GM18873 (cell line): ENCODE measurements at regions not wholly inside any gene's neighbourhood (a gene's known extent, or its start where the extent isn't known, plus 50 kb on each side); places are given as distances from the start of the nearest gene placed in this dataset.

Experiments
- ATAC-seq: cut with Tn5 transposase; IDR thresholded peaks from one replicate; pipeline ENCODE4 v1.9.1; 2021; ENCODE audit warnings: mild to moderate bottlenecking, moderate library complexity, moderate number of reproducible peaks; ENCODE audit not compliant: unreplicated experiment, low FRiP score

GRCh38 chr2:220628252-220628651, 943.9 kb downstream of the EPHA4 start:
- ATAC-seq, result no peak

GRCh38 chr2:220641137-220641536, 931.0 kb downstream of the EPHA4 start:
- ATAC-seq, result no peak

DNA sequence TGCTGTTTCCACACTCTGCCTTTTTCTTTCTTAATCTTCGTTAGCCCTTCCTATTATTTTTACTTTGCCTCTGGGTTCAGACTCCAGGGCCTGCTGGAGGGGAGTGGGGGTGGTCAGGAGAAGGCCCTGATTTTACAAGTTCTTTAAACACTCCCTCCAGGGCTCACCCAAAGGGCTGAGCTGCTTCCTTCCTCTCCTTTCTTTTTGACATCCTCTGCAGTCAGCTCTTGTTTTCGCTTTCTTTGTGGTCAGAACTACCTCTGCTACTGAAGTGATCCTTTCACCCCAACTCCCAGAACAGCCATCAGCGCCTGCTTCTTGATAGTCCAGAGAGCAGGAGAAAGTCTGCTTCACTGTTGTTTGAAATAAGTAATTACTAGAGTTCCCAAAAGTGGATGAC, 925.7 kb downstream of the EPHA4 start:
- no peak for ATAC-seq

GRCh38 chr2:220648628-220649027, 923.5 kb downstream of the EPHA4 start:
- ATAC-seq, result no peak

DNA sequence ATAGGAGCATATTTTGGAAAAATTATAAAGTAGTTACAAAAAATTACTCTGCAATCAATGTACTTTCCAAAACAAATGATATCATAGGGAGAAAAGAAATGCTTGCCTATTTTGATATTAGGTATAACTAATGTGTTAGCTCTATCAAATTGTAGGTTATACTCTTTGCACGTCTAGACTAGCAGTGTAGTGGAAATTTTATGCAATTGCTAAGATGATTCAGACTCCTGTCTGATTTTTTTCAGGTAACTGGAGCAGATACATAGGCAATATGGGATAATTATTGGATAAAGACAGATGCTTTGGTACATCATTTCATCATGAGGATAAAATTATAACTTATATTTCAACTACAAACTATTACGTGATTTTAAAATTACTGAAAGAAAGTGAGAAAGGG, 918.3 kb downstream of the EPHA4 start:
- ATAC-seq, result no peak

DNA sequence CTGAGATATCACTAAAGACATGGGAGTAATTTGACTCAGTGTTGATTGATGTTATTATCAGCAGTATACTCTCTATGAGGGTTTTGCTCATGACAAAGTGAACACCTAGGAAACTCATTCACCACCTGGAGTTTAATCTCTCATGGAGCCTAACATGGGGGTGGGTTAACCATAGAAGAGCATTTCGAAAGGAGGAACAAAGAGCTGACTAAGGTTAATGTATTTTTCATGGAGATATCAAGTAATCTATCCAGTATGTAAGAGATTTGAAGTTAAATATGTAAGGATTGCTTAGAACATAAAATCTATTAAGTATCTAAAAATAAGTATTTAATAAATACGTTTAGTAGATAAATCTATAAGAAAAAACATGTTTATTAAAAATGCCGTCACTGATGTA, 917.8 kb downstream of the EPHA4 start:
- no peak for ATAC-seq

DNA sequence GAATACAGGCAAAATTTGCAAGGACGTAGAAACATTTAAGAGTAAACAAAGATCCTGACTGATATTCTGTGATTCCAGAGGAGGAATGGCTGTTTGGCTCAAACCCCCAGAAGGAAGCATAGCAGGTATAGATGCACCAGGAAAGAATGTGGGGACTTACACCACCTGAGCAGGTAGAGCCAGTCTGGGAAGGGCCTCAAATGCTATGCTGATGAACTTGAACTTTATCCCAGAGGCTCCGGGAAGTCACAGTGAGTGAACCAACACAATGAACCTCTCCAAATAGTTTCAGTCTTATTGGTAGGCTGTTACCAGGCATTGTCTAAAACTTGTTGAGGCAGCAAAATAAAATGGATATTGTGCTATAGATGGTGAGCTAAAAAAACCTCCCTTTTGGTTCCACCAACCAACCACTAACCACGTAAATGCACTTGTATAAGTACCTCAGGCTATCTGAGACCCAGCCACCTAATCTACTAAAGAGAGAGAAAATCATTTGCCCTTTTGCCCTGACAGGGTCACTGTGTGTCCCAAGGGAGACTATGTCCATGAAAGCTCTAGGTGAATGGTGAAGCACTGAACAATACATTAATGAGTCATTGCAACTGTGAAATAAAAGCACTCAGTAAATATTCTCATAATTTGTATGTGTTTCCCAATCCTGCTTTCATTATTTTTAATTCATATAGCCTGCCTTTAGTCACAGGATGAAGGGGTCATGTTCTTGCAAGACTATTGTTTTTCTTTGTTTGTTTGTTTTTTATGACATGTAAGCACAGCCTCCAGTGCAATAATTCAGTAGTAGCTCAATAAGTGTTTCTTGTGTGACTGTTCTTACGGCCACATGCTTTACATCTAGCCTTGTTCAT, 911.6 kb downstream of the EPHA4 start:
- ATAC-seq, result no peak

DNA sequence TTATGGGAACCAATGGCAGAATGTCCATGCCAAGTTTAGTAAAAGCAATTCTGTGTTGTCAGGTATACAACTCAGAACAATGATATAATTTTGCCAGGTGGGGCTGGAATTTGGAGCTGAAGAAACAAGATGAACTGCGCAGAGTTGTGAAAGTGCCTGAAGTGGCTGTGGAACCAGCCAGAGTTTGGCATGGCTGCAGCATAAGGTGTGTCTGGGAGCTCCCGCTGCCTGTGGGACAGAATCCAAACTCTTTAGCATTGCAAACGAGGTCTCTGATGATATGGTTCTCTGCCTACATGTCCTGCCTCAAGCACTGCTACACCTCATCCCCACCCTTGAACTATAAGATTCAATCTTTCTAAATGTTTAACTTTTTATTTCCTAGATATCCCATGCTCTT, 909.7 kb downstream of the EPHA4 start:
- no peak for ATAC-seq

GRCh38 chr2:220663065-220663464, 909.0 kb downstream of the EPHA4 start:
- ATAC-seq, result no peak

DNA sequence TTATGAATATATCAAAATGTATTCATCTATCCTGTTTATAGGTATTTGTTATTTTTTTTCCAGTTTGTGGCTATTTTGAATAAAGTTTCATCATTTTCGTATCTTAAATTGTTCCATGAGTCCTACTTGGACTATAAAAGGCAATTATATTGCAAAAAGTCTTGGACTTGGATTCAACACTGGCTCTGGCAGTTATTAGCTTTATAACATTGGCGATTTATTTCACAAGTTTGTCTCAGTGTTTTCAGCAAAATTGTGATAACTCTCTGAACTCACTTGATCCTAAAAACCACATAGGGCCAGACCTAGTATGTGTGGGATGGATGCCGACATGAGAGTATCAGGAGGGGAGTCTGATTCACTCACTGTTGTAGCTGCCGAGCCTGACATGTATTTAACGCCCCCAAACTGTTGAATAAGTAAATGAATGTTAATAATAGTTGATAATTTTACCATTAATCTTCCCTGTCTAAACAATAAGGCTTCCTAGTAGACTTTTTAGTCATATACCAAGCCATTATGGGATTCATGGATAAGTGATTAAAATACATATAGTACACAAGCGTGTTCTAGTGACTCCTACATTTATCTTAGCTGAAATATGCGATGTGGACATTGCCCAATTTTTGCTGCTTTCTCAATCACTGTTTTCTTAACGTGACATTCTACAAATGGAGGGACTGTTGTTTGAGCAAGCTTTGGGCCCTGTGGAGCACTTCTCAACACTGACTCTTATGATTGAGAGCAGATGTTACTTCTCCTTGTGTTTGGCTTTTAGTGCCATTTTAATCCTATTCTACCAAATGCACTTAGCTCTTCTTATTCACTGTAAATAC, 907.6 kb downstream of the EPHA4 start:
- no peak for ATAC-seq

DNA sequence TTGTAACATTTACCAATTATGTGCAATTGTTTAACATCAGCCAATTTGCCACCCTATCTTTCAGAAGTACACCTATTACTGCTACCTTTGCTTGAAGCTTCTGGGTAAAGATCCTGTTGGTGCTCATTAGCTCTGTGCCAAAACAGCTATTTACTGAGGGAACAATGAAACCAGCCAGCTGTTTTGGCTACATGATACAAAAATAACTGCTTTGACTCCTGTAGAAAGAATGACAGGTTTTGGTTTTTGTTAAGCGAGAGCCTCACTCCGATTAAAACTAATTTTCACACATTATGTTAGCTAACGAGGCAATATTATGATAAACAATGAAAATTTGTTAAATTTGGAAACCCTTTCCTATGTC, 907.0 kb downstream of the EPHA4 start:
- no peak for ATAC-seq

GRCh38 chr2:220669324-220669723, 902.8 kb downstream of the EPHA4 start:
- no peak for ATAC-seq

DNA sequence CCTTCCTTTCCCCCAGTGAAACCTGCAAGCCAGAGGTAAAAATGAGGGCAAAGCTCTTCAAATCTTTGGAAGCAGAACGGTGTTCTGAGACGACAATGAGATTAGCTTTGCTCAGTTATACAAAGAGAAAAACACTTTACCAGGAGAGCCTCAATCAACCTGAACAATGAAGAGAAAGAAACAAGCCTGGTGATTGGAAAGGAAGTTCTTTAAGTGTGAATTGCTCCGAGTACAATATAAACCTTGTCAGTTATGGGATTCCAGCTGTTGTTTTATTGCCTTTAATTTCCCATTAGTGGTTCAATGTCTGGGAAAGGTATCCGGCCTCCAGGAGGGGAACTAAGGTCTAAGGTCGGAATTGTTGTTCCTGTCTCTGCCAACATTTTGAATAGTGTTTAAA, 901.6 kb downstream of the EPHA4 start:
- no peak for ATAC-seq

DNA sequence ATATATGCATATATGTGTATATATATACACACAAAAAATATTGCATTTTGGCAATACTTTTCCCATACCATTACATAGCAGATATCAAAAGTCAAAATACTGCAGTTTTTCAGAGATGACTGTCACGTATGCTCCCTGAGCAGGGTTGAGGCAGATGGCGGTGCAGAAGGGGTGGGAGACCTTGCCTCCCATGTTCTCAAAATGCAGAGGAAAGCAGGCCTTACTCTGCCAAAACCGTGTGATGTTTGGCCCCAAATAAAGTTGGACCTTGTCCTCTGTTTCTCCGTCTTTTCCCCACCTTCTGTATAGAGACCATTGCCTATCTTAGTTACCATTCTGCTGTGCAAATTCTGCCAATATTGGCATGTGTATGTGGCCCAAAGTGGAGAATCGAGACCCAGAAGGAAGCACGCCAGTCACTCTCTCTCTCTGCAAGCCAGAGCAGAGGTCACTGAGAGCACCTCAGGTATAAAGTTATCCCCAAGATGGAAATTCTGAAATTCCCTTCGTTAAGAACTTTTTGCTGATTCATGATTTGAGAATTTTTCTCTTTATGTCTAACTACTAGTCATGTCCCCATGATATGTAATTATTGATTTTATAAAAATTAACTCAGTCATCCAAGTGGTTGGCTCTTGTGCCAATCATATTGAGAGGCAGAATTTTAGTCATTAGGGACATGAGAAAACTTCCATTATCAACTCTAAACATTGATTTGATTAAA, 898.8 kb downstream of the EPHA4 start:
- ATAC-seq, result no peak

- ATAC-seq, result no peak
These were observed 898.1 kb downstream of the EPHA4 start for GRCh38 chr2:220674033-220674432.

DNA sequence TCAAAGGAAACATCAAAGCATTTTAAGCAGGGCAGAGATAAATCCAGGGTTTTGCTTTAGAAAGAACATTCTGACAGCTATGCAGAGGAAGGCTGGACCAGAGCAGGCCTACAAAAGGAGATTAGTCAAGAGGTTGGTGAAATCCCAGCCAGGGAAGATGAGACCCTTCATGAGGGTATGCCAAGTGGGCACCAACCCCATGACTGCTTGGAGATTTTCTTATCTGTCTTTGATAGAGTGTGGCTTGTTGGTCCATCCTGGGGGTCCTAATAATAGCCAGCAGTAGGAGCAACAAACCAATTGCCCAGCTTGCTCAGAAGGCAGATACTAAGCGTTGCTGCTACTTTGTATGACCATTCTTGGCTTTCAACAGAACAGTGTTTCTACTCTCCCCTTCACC, 895.4 kb downstream of the EPHA4 start:
- ATAC-seq, result no peak

GRCh38 chr2:220678943-220679342, 893.2 kb downstream of the EPHA4 start:
- ATAC-seq, result no peak

DNA sequence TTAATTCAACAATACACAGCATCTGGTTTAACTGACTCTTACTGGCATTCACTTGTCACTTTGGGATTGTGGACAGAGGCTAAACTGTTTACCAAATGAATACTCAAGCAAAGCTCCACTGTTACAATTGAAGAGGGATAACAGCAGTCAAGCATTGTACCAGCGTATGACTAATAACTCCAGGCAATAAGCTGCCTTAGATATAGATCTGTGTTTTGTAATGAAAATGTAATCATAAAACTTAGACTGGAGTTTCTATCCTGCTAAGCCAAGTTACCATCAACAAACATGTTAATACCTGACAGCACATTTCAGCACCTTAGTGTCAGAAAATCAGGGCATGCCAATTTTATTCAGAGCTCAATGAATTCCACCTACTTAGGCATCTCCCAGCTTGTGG, 889.5 kb downstream of the EPHA4 start:
- ATAC-seq, result no peak

DNA sequence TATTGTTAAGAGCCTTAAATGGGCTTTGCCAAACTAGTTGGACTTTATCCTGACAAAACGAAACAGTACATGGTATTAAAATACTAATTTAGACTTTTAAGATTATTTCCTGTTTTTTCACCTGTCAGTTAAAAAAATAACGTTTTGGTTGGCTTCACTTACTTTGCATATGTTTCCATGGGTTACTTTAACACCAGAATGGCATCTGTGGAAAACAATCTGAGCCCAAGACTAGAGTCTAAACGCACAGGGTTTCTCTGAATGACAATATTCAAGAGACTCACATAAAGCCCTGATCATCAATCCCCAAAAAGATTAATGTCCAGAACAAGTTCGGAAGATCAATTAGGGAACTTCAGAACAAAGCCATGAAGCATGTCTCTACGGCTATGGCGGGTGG, 888.0 kb downstream of the EPHA4 start:
- ATAC-seq, result no peak

DNA sequence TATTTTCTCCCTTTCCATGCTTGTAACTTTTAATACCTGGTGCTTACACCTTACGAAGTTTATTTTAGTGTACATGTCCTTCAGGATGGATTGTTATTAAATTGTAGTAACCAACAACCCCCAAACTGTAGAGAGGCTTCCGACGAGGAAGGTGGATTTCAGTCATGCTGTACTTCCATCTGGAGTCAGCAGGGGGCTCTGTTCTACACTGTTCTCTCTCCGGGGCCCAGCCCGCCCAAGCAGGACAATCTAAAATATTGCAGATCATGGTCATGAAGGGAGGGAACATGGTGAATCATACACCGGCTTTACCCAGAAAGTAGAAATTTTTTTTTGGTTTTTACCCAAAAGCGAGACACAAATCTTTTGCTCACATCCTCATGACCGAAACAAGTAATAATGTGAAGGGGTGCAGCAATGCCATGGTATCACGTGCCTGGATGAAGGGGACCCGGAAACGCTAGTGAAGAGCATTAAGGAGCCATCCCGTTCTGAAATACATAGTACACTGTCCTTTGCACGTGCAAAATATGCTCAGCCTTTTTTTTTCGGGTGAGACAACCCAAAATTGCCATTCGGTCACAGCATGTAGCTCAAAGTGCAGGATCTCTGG, 884.8 kb downstream of the EPHA4 start:
- peak; percentile 79 for ATAC-seq
